PC-3 (cell line): ENCODE measurements at regions not wholly inside any gene's neighbourhood (a gene's known extent, or its start where the extent isn't known, plus 50 kb on each side); places are given as distances from the start of the nearest gene placed in this dataset.
A peak's percentile ranks its signal among the peaks of the same experiment; 100 is the strongest.

Experiments used
- ATAC-seq: fragments of 200-7000 bp; cut with Tn5 transposase; 2 replicates; pipeline ENCODE4 v1.9.1; 2020; ENCODE audit warnings: mild to moderate bottlenecking, moderate library complexity
- BruUV-seq: library from RNA; stranded (reverse); fragments of 400-500 nt; replicated peaks from 2 replicates; lab custom pipeline; 2021; lab: Mats Ljungman, UMichigan
- CTCF ChIA-PET: fragments of 300-600 bp; sonication (Branson Sonifier 250); formaldehyde crosslinking; loops from one replicate; lab custom pipeline; 2022; ENCODE audit warnings: antibody characterized with exemption; lab: Charles Lee
- POLR2A ChIA-PET: fragments of 300-600 bp; sonication (Branson Sonifier 250); formaldehyde crosslinking; loops from one replicate; lab custom pipeline; 2022; ENCODE audit warnings: antibody characterized with exemption; ENCODE audit not compliant: unreplicated experiment; lab: Charles Lee
- DNase-seq: peaks from one replicate; pipeline ENCODE4 v3.0.0-alpha.2; 2015
- H2AFZ ChIP-seq: fragments of 300-600 bp; sonication (generic); 2 replicates; pipeline ENCODE4 v1.6.0; 2016; ENCODE audit warnings: antibody characterized with exemption, low read length
- H3F3A ChIP-seq: fragments of 300-600 bp; sonication (generic); one replicate; pipeline ENCODE4 v1.6.0; 2017; ENCODE audit warnings: antibody characterized with exemption, low read length, control low read depth, mild to moderate bottlenecking; ENCODE audit not compliant: unreplicated experiment
- H3K27ac ChIP-seq: fragments of 300-600 bp; sonication (generic); 2 replicates; pipeline ENCODE4 v1.5.1; 2016; ENCODE audit warnings: mild to moderate bottlenecking, low read length
- H3K27me3 ChIP-seq: fragments of 300-600 bp; sonication (generic); 2 replicates; pipeline ENCODE4 v1.6.1; 2016; ENCODE audit warnings: low read length, mixed read lengths
- H3K36me3 ChIP-seq: fragments of 300-600 bp; sonication (generic); 2 replicates; pipeline ENCODE4 v1.6.1; 2016; ENCODE audit warnings: low read depth, mixed run types, low read length, mixed read lengths
- H3K4me1 ChIP-seq: fragments of 300-600 bp; sonication (generic); 2 replicates; pipeline ENCODE4 v1.5.1; 2016; ENCODE audit warnings: low read length; ENCODE audit not compliant: insufficient read depth
- H3K4me2 ChIP-seq: fragments of 300-600 bp; sonication (generic); 2 replicates; pipeline ENCODE4 v1.6.0; 2016; ENCODE audit warnings: low read length
- H3K4me3 ChIP-seq: fragments of 300-600 bp; sonication (generic); 2 replicates; pipeline ENCODE4 v1.5.1; 2016; ENCODE audit warnings: mild to moderate bottlenecking, low read length, mixed read lengths
- H3K79me2 ChIP-seq: fragments of 300-600 bp; sonication (generic); 2 replicates; pipeline ENCODE4 v1.6.1; 2017; ENCODE audit warnings: low read length, mixed read lengths
- H3K9ac ChIP-seq: fragments of 300-600 bp; sonication (generic); 2 replicates; pipeline ENCODE4 v1.6.0; 2016; ENCODE audit warnings: mild to moderate bottlenecking, low read length
- H3K9me2 ChIP-seq: fragments of 300-600 bp; sonication (generic); replicated peaks from 2 replicates; pipeline ENCODE4 v1.6.1; 2016; ENCODE audit warnings: mixed run types, low read length, mixed read lengths
- H3K9me3 ChIP-seq: fragments of 300-600 bp; sonication (generic); 2 replicates; pipeline ENCODE4 v1.6.1; 2016; ENCODE audit warnings: low read length, mixed read lengths
- H4K20me1 ChIP-seq: fragments of 300-600 bp; sonication (generic); 2 replicates; pipeline ENCODE4 v1.6.1; 2016; ENCODE audit warnings: low read length, mixed read lengths
- EZH2 ChIP-seq: fragments of 300-600 bp; sonication (generic); IDR thresholded peaks from one replicate; pipeline ENCODE4 v1.6.1; 2017; ENCODE audit warnings: antibody characterized with exemption, mild to moderate bottlenecking, low read length; ENCODE audit not compliant: unreplicated experiment
- EZH2phosphoT487 ChIP-seq: fragments of 300-600 bp; sonication (generic); IDR thresholded peaks from 2 replicates; pipeline ENCODE4 v1.6.1; 2018; ENCODE audit warnings: mild to moderate bottlenecking, antibody characterized with exemption, low read length, borderline replicate concordance
- intact Hi-C: fragments of 100-400 bp; cut with micrococcal nuclease; formaldehyde crosslinking; loops from 2 replicates; pipeline ENCODE4 v1.9.0; 2023
- TF ChIP-seq, protein P1 (sequence below): fragments of 300-600 bp; sonication (generic); conservative IDR thresholded peaks from 2 replicates; pipeline ENCODE4 v1.5.1; 2017; ENCODE audit warnings: antibody characterized with exemption, low read depth, mild to moderate bottlenecking, low read length

DNA sequence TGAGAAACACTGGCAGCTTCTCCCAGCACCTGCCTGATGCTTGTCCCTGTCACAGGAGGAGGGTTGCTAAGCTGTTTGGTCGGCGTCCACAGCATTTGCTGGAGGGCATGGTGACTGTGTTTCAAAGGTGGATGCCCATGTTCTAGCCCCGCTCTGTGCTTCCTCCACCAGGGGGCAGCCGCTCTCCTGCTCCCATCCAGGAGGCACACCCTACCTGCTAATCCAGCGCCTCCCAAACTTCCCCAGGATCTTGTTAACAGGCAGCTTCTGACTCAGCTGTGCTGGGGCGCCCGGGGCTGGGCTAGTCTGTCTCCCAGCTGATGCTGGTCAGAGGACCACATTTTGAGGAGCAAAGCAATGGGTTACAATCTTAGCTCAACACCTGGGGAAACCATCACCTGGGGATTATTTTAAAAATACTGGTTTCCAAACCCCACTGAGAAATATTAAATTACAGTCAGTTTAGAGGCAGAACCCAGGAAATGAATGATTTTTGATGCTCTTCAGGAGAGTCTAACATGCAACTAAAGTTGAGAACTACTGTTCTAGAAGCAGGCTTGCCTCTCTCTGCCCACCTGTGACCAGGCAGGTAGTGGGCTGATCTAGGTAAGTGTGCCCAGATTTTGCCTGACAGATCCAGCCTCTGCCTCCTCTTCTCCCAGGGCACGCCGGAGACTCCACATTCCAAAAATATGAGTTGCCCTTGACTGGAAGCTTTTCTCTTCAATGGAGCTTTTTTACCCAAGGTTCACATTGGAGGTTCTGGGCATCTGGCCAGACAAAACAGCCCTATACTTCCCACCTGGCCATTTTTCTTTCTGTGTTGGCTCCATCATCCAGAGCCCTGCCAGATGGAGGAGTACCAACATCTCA, 92.7 kb upstream of the GPR26 start:
- CTCF ChIA-PET = no interaction called here
- Histone ChIP-seq H3K4me1 (peaks cover 16% of the 10 kb centered on the region), H3K27me3 (no peaks in the 10 kb centered on the region; the same call in 1 of the 2 replicates), H3K79me2 (no peaks in the 10 kb centered on the region), H3K27ac (peak overlapping the region; percentile 57), H3K9me2 (no peaks in the 10 kb centered on the region), H3K9me3 (no peaks in the 10 kb centered on the region), H3K4me2 (peak overlapping the region; percentile 58), H4K20me1 (no peaks in the 10 kb centered on the region), H3K36me3 (no peaks in the 10 kb centered on the region), H3F3A (no peaks in the 10 kb centered on the region), H3K4me3 (no peak overlapping the region), H3K9ac (no peak overlapping the region), H2AFZ (peak overlapping the region; percentile 75)
- intact Hi-C loops = no loop called here
- DNase-seq = peak; percentile 91
- TF ChIP-seq EZH2phosphoT487 = no peak
- no peak for TF ChIP-seq EZH2
- TF ChIP-seq, protein P1, sequence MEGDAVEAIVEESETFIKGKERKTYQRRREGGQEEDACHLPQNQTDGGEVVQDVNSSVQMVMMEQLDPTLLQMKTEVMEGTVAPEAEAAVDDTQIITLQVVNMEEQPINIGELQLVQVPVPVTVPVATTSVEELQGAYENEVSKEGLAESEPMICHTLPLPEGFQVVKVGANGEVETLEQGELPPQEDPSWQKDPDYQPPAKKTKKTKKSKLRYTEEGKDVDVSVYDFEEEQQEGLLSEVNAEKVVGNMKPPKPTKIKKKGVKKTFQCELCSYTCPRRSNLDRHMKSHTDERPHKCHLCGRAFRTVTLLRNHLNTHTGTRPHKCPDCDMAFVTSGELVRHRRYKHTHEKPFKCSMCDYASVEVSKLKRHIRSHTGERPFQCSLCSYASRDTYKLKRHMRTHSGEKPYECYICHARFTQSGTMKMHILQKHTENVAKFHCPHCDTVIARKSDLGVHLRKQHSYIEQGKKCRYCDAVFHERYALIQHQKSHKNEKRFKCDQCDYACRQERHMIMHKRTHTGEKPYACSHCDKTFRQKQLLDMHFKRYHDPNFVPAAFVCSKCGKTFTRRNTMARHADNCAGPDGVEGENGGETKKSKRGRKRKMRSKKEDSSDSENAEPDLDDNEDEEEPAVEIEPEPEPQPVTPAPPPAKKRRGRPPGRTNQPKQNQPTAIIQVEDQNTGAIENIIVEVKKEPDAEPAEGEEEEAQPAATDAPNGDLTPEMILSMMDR = peak; percentile 79
- peak; percentile 89 for ATAC-seq
- BruUV-seq = no TSS peak
- POLR2A ChIA-PET = no interaction called here

DNA sequence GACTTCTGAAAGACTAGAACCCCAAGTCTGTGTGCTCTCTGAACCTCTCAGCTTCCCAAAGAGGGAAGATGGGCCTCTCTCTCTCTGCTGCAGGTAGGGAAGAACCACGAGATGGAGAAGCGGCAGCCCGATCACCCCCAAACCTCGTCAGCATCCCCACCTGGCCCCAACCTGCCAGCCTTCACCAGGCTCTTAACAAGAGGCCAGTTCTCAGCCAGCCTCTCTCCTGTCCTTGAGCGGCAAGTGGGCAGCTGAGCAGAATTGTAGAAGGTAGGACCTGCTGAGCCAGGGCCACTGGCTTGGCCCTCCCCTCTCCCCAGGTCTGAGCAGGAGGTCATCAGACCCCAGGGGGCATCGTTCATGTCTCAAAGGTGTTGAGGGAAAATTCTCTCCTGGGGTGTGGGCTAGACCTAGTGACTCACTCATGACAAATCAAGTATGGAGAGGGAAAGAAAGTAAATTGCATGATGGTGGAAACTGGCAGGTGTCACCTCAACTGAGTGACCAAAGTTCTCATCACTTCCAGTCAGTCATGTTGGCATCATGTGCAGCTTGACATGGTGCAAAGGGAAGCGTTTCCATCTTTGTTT, 92.0 kb upstream of the GPR26 start:
- no peak overlapping the region for H2AFZ ChIP-seq
- H3F3A ChIP-seq = no peaks in the 10 kb centered on the region
- CTCF ChIA-PET = no interaction called here
- no peak overlapping the region for H3K9ac ChIP-seq
- H4K20me1 ChIP-seq = no peaks in the 10 kb centered on the region
- intact Hi-C loops = no loop called here
- BruUV-seq = no TSS peak
- H3K4me2 ChIP-seq = 0 out of 2 replicates have a peak overlapping the region, but pooled peaks have one; percentile 17
- peaks cover 3% of the 10 kb centered on the region for H3K27me3 ChIP-seq
- no peak overlapping the region for H3K4me3 ChIP-seq
- ATAC-seq (no peak), DNase-seq (peak; percentile 35)
- POLR2A ChIA-PET = no interaction called here
- peak overlapping the region; percentile 57 for H3K27ac ChIP-seq
- H3K9me3 ChIP-seq = no peaks in the 10 kb centered on the region
- H3K79me2 ChIP-seq = no peaks in the 10 kb centered on the region
- no peak for TF ChIP-seq EZH2
- TF ChIP-seq, protein P1 = no peak
- no peak for TF ChIP-seq EZH2phosphoT487
- H3K9me2 ChIP-seq = no peaks in the 10 kb centered on the region
- peaks cover 16% of the 10 kb centered on the region for H3K4me1 ChIP-seq
- no peaks in the 10 kb centered on the region for H3K36me3 ChIP-seq

DNA sequence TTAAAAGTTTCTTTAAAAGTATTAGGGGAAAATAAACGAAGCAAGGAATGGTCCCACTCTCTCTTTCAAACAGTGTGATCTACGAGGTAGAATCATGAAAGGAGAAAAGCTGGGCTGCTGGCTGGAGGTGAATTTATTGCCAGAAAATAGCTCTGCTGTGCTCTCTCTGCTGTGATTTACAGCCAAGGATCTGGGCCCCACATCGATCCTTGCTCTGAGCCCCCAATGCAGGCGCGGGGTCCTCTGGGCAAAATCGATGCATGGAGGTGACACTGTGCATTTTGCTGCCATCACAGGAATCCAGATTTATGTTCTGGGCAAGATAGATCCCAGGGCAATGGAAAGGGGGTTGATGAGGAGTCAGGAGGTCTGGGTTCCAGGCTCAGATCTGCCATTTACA, 91.0 kb upstream of the GPR26 start:
- no peaks in the 10 kb centered on the region for H3K79me2 ChIP-seq
- no peaks in the 10 kb centered on the region for H4K20me1 ChIP-seq
- peaks cover 12% of the 10 kb centered on the region for H3K27me3 ChIP-seq
- H3K27ac ChIP-seq = no peak overlapping the region
- no peak for ATAC-seq
- intact Hi-C loops = no loop called here
- no peak for DNase-seq
- TF ChIP-seq EZH2 (no peak), EZH2phosphoT487 (no peak)
- TF ChIP-seq, protein P1 = no peak
- no peaks in the 10 kb centered on the region for H3K36me3 ChIP-seq
- BruUV-seq = no TSS peak
- ChIA-PET CTCF (no interaction called here), POLR2A (no interaction called here)
- H3K9ac ChIP-seq = no peak overlapping the region
- peaks cover 16% of the 10 kb centered on the region for H3K4me1 ChIP-seq
- H3K4me2 ChIP-seq = no peak overlapping the region
- no peaks in the 10 kb centered on the region for H3F3A ChIP-seq
- no peak overlapping the region for H2AFZ ChIP-seq
- H3K4me3 ChIP-seq = no peak overlapping the region
- no peaks in the 10 kb centered on the region for H3K9me2 ChIP-seq
- no peaks in the 10 kb centered on the region for H3K9me3 ChIP-seq
